ENCODE measurements at regions not wholly inside any gene's neighbourhood (a gene's known extent, or its start where the extent isn't known, plus 50 kb on each side); places are given as distances from the start of the nearest gene placed in this dataset.

DNA sequence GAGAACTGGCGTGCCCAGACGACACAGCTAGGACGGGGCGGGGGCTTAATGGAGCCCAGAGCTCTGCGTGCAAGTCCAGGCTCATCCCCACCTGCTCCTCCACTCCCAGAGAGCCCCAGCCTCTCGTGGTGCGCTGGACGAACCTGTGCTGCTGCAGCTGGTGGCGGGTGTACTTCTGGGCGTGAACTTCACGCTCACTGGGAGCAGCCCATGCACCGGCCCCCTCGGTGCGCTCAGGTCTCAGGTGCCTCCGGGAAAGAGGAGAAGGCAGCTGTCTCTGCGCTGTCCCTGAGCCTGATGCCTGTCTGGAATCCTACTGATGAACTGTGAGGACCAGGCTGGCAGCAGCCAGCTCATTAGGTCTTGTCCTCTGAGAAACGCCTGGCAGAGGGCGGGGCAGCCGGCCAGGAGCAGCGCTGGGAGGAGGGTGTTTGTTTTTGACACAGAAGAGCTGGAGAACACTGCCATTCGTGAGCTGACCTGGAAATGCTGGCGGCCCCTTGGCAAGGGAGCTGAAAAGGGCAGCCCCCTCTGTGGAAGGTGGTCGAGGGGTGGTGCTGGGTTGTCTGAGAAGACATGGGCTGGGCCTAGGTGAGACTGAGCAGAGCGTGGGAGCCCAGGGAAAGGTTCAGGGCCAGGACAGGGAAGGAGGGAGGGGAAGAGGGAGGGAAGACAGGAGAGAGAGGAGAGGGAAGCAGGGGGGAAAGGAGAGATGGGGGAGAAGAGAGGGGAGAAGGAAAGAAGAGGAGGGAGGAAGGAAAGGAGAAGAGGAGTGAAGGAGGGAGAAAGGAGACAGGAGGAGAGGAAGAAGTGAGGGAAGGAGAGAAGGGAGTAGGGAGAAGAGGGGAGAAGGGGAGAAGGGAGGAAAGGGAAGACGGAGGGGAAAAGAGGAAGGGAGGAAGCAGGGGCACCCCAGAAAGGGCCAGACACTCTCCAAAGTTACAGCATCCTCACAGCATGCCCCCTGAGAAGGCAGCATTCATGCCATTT, 53.5 kb upstream of the TNS3 start:
- no peak for TF ChIP-seq ZFX (IDR thresholded peaks at IDR 0.05)
- TF ChIP-seq, protein P1, sequence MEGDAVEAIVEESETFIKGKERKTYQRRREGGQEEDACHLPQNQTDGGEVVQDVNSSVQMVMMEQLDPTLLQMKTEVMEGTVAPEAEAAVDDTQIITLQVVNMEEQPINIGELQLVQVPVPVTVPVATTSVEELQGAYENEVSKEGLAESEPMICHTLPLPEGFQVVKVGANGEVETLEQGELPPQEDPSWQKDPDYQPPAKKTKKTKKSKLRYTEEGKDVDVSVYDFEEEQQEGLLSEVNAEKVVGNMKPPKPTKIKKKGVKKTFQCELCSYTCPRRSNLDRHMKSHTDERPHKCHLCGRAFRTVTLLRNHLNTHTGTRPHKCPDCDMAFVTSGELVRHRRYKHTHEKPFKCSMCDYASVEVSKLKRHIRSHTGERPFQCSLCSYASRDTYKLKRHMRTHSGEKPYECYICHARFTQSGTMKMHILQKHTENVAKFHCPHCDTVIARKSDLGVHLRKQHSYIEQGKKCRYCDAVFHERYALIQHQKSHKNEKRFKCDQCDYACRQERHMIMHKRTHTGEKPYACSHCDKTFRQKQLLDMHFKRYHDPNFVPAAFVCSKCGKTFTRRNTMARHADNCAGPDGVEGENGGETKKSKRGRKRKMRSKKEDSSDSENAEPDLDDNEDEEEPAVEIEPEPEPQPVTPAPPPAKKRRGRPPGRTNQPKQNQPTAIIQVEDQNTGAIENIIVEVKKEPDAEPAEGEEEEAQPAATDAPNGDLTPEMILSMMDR (conservative IDR thresholded peaks at IDR 0.05), result no peak
- no peak overlapping the region for H3K27ac ChIP-seq

DNA sequence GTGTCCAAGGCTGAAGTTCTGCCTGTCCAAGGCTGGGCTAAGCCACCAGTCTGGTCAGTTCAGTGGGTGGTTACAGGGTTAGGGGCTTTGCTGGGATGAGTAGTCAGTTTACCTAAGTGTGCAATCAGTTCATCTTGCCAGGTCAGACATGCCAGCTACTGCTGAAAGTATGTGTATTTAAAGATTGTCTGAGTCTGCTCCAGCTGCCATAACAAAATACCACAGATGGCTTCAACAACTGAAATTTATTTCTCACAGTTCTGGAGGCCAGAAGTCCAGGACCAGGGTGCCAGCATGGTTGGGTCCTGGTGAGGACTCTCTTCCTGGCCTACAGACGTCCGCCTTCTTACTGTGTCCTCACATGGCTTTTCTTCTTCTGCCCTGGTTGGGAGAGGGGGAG, 52.4 kb upstream of the TNS3 start:
- TF ChIP-seq, protein P1 (conservative IDR thresholded peaks at IDR 0.05), result no peak
- TF ChIP-seq ZFX (IDR thresholded peaks at IDR 0.05), result no peak
- no peak overlapping the region for H3K27ac ChIP-seq

DNA sequence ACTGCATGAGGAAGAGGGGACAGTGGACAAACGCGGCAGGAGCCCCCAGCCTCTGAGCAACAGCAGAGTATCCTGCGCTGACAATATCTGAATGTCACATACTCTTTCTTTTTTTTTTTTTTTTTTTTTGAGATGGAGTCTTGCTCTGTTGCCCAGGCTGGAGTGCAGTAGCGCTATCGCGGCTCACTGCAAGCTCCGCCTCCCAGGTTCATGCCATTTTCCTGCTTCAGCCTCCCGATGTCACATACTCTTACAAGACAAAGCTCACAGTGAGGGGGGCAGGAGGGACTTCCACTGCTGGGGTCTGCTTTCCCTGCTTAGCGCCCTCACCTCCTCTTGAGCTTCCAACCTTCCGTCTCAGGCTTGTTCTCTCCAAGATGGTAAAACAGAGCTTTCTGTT, 51.2 kb upstream of the TNS3 start:
- TF ChIP-seq, protein P1 (conservative IDR thresholded peaks at IDR 0.05), result no peak
- no peak for TF ChIP-seq ZFX (IDR thresholded peaks at IDR 0.05)

More for the DNA sequence above, 51.2 kb upstream of the TNS3 start:
- H3K27ac ChIP-seq, result no peak overlapping the region

Data from C4-2B (cell line).